IPS DF 6.9 (cell line): ENCODE measurements at regions not wholly inside any gene's neighbourhood (a gene's known extent, or its start where the extent isn't known, plus 50 kb on each side); places are given as distances from the start of the nearest gene placed in this dataset.

Source experiments
- DNase-seq: peaks from one replicate; pipeline ENCODE4 v3.0.0-alpha.2; 2013; ENCODE audit warnings: low read depth, low spot score
- H3K27ac ChIP-seq: one replicate; pipeline ENCODE4 v1.5.1; 2013; ENCODE audit warnings: low read length, control low read depth
- H3K27me3 ChIP-seq: 2 replicates; pipeline ENCODE4 v1.6.1; 2013; ENCODE audit warnings: mild to moderate bottlenecking, low read length; ENCODE audit not compliant: control insufficient read depth, insufficient read depth
- H3K36me3 ChIP-seq: 2 replicates; pipeline ENCODE4 v1.6.1; 2013; ENCODE audit warnings: low read length; ENCODE audit not compliant: control insufficient read depth, insufficient read depth
- H3K4me1 ChIP-seq: 2 replicates; pipeline ENCODE4 v1.6.1; 2013; ENCODE audit warnings: low read length; ENCODE audit not compliant: control insufficient read depth, insufficient read depth
- H3K4me3 ChIP-seq: 2 replicates; pipeline ENCODE4 v1.5.1; 2013; ENCODE audit warnings: mild to moderate bottlenecking, low read length
- H3K9me3 ChIP-seq: 2 replicates; pipeline ENCODE4 v1.6.1; 2013; ENCODE audit warnings: low read length, inconsistent platforms; ENCODE audit not compliant: control insufficient read depth, insufficient read depth
- WGBS: extraction: QIAGEN DNeasy Blood & Tissue Kit; methylation state at CpG from one replicate; pipeline ENCODE4 v1.1.7; 2013; ENCODE audit warnings: mixed read lengths, missing lambda C conversion rate; ENCODE audit not compliant: insufficient read length, insufficient coverage; 5-methylcytosine and 5-hydroxymethylcytosine counted together

DNA sequence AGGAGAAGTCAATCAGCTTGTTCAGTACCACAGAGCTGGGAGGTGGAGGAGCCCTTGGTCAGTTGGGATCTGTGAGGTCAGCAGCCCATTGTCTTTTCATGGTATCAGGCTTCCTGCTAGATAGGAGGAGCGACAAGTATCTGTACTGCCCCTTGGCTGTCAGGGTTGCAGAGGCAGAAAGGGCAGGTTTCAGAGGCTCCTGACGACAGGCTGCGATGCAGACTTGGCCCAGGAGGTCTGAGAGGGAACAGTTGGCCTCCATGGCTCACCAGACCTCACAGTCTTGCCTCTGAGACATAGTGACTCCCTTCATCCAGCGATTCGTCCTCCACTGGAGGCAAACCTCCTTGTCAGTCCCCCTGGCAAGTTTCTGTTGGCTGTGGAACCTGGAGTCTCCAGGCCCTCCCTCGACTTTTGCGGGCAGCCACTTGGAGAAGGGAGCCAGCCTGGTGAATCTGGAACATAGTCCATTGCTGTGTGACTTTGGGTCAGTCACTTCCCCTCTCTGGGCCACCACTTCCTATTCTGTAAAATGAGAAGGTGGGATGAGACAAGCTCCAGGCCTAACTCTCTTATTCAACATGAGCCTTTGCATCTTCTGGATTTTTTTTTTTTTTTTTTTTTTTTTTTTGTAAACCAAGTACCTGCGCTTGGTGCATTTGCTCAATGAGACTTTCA is 177.9 kb upstream of the TLE3 start:
- Histone ChIP-seq H3K36me3 (no peaks in the 10 kb centered on the region), H3K27ac (no peak overlapping the region), H3K4me3 (no peak overlapping the region), H3K9me3 (no peaks in the 10 kb centered on the region), H3K4me1 (peaks cover 4% of the 10 kb centered on the region), H3K27me3 (no peaks in the 10 kb centered on the region)
- no CpG with 5 or more reads among the region's 8 CpGs for WGBS
- no peak for DNase-seq

DNA sequence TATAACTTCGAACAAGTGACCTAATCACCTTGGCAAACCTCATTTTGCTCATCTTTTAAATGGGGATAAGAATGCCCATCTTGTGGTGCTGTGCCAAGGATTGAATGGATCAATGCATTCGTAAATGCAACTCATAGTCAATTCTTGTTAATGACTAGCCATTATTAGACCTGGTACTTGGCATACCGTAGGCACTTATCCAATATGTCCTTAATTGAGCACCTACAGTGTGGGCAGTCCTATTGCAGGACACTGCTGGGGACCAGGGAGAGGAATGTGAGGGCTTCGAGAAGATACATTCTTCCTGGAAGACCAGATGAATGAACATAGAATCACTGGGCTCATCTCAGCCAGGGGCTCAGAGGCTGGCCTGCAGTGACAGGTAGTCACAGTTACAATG is 177.2 kb upstream of the TLE3 start:
- Histone ChIP-seq H3K9me3 (no peaks in the 10 kb centered on the region), H3K27ac (no peak overlapping the region), H3K4me1 (peaks cover 4% of the 10 kb centered on the region), H3K27me3 (no peaks in the 10 kb centered on the region), H3K36me3 (no peaks in the 10 kb centered on the region), H3K4me3 (no peak overlapping the region)
- WGBS: no CpG with 5 or more reads among the region's 4 CpGs
- DNase-seq: no peak

- Histone ChIP-seq H3K4me3 (no peak overlapping the region), H3K36me3 (no peaks in the 10 kb centered on the region), H3K9me3 (no peaks in the 10 kb centered on the region), H3K27me3 (no peaks in the 10 kb centered on the region), H3K4me1 (peaks cover 4% of the 10 kb centered on the region), H3K27ac (no peak overlapping the region)
- DNase-seq: no peak
- WGBS: no CpG with 5 or more reads among the region's 3 CpGs
Observed at GRCh38 chr15:70274255-70274880, 176.7 kb upstream of the TLE3 start.

GRCh38 chr15:70273808-70274207 is 176.1 kb upstream of the TLE3 start:
- no peaks in the 10 kb centered on the region for H3K36me3 ChIP-seq
- H3K4me3 ChIP-seq: no peak overlapping the region
- WGBS: no CpG with 5 or more reads among the region's 3 CpGs
- H3K9me3 ChIP-seq: no peaks in the 10 kb centered on the region
- H3K27me3 ChIP-seq: no peaks in the 10 kb centered on the region
- no peak for DNase-seq
- H3K27ac ChIP-seq: no peak overlapping the region
- H3K4me1 ChIP-seq: peaks cover 4% of the 10 kb centered on the region

DNA sequence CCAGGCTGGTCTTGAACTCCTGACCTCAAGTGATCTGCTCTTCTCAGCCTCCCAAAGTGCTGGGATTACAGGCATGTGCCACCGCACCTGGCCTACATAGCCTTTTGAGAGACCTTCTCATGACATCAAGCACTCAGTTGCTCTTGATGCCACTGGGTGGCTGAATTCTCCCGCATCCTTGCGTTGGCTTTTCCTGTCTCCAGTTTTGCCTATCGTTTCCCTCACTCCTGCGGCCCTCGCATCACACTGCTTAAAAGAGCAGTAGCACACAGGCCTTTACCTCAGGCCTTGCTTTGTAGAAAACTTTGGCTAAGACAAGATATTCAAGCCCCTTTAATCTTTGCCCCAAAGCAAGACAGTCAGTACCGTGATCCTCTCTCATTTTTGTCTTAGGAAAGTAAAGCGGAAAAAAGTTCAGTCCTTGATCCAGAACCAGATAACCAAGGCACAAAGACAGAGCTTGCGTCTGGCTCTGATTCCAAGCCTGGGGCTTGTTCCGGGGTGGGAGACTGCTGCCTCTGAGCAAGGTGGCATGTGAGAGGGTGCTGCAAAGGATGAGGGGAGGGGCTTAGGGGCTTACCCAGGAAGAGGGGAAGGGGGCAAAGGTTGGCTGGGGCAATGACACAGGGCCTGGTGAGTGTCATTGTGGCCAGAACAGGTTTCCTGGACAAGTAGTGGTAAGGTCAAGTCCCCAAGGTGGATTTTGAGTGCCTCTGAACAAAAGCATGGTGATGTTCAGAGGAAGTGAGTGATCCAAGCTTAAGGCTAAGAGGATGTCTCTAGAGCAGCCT is 175.0 kb upstream of the TLE3 start:
- WGBS: no CpG with 5 or more reads among the region's 10 CpGs
- no peaks in the 10 kb centered on the region for H3K27me3 ChIP-seq
- no peak overlapping the region for H3K4me3 ChIP-seq
- peaks cover 4% of the 10 kb centered on the region for H3K4me1 ChIP-seq
- no peaks in the 10 kb centered on the region for H3K9me3 ChIP-seq
- no peaks in the 10 kb centered on the region for H3K36me3 ChIP-seq
- H3K27ac ChIP-seq: no peak overlapping the region
- no peak for DNase-seq

- H3K4me3 ChIP-seq: no peak overlapping the region
- H3K27ac ChIP-seq: no peak overlapping the region
- no CpG with 5 or more reads among the region's 3 CpGs for WGBS
- H3K9me3 ChIP-seq: no peaks in the 10 kb centered on the region
- H3K36me3 ChIP-seq: no peaks in the 10 kb centered on the region
- no peak for DNase-seq
- H3K27me3 ChIP-seq: no peaks in the 10 kb centered on the region
- H3K4me1 ChIP-seq: peaks cover 4% of the 10 kb centered on the region
Observed at GRCh38 chr15:70271422-70272088, 173.8 kb upstream of the TLE3 start.

- WGBS: no CpG with 5 or more reads among the region's 8 CpGs
- Histone ChIP-seq H3K4me3 (no peak overlapping the region), H3K27me3 (no peaks in the 10 kb centered on the region), H3K4me1 (peaks cover 4% of the 10 kb centered on the region), H3K27ac (no peak overlapping the region), H3K9me3 (no peaks in the 10 kb centered on the region), H3K36me3 (no peaks in the 10 kb centered on the region)
- DNase-seq: no peak
Observed at GRCh38 chr15:70270752-70271111, 173.0 kb upstream of the TLE3 start.

DNA sequence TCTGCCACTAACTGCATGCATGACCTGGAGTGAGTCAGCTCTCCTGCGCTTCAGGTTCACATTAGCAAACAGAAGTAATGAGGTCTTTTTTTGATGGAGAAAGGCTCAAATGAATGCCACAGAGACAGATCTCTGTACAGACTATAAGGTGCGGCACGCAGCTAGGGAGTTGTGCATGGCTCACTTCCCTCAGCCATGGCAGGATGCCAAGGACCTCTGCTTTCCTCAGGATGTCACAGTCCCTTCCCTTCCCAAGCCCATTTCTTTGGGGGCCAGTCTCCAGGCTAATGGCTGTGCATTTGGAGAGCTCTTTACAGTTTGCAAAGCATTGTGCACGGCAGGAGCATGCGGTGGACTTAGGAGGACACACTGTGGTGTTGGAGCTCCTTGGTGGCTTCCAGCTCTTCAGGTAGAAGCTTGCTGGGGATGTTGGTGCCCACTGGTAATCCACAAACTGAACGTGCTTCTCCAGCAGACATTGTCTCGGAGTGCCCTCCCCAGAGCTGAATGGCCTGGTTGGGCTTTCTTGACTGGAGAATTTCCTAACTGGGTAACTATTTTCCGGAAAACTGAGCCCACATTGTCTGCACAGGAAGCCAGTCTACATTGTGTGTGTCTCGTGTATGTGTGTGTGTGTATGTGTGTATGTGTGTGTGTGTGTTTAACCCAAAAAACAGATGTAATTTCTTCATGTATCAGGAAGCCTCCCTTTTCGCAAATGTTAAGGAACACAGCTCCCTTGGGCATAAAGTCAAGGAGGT is 172.5 kb upstream of the TLE3 start:
- H3K27ac ChIP-seq: no peak overlapping the region
- no CpG with 5 or more reads among the region's 10 CpGs for WGBS
- H3K4me3 ChIP-seq: no peak overlapping the region
- no peak for DNase-seq
- H3K4me1 ChIP-seq: peaks cover 4% of the 10 kb centered on the region
- H3K9me3 ChIP-seq: no peaks in the 10 kb centered on the region
- H3K27me3 ChIP-seq: no peaks in the 10 kb centered on the region
- no peaks in the 10 kb centered on the region for H3K36me3 ChIP-seq

GRCh38 chr15:70269311-70269911 is 171.7 kb upstream of the TLE3 start:
- no CpG with 5 or more reads among the region's 9 CpGs for WGBS
- DNase-seq: no peak
- no peaks in the 10 kb centered on the region for H3K27me3 ChIP-seq
- H3K9me3 ChIP-seq: no peaks in the 10 kb centered on the region
- H3K36me3 ChIP-seq: no peaks in the 10 kb centered on the region
- H3K27ac ChIP-seq: no peak overlapping the region
- peaks cover 4% of the 10 kb centered on the region for H3K4me1 ChIP-seq
- H3K4me3 ChIP-seq: no peak overlapping the region
